HEK293 (cell line): ENCODE measurements at regions not wholly inside any gene's neighbourhood (a gene's known extent, or its start where the extent isn't known, plus 50 kb on each side); places are given as distances from the start of the nearest gene placed in this dataset.

Experiments used
- CTCF ChIA-PET: fragments of 350-600 bp; formaldehyde crosslinking; extraction: SDS; loops from one replicate; lab custom pipeline; 2021; ENCODE audit warnings: antibody characterized with exemption; lab: Yijun Ruan, JAX
- POLR2A ChIA-PET: fragments of 300-600 bp; formaldehyde crosslinking; extraction: SDS; loops from one replicate; lab custom pipeline; 2020; ENCODE audit warnings: antibody characterized with exemption, inconsistent platforms; lab: Yijun Ruan, JAX
- H3K27ac ChIP-seq: fragments of 200-500 bp; sonication (Bioruptor generic); 2 replicates; pipeline ENCODE4 v1.5.1; 2014; ENCODE audit warnings: low read depth, low read length, control low read depth, inconsistent platforms; ENCODE audit errors: extremely low read depth
- H3K36me3 ChIP-seq, 2 experiments: fragments of 200-500 bp in 1 of 2; sonication (Bioruptor generic) in 1 of 2; 1 replicate in 1 of 2; 2 replicates in 1 of 2; pipeline ENCODE4 v1.5.1; 2014 to 2017; ENCODE audit warnings: inconsistent platforms in 2 of 2, low read length in 2 of 2; ENCODE audit not compliant: control insufficient read depth in 2 of 2, insufficient read depth in 1 of 2
- H3K4me1 ChIP-seq: fragments of 200-500 bp; sonication (Bioruptor generic); 2 replicates; pipeline ENCODE4 v1.5.1; 2014; ENCODE audit warnings: mild to moderate bottlenecking, low read length, inconsistent platforms; ENCODE audit not compliant: control insufficient read depth, insufficient read depth
- H3K4me3 ChIP-seq: 2 replicates; pipeline ENCODE4 v1.5.1; 2011; ENCODE audit warnings: low read depth, mild to moderate bottlenecking, control low read depth, low read length, moderate library complexity
- H3K9me3 ChIP-seq: fragments of 200-500 bp; sonication (Bioruptor generic); 2 replicates; pipeline ENCODE4 v1.5.1; 2014; ENCODE audit warnings: low read depth, low read length, inconsistent platforms; ENCODE audit not compliant: control insufficient read depth, insufficient read depth
- GLIS1 ChIP-seq: fragments of 450-650 bp; formaldehyde crosslinking; IDR thresholded peaks from 2 replicates; pipeline ENCODE4 v1.5.1; 2016; ENCODE audit warnings: missing biosample characterization, missing genetic modification characterization
- MEIS1 ChIP-seq: sonication (generic); formaldehyde crosslinking; IDR thresholded peaks from 2 replicates; pipeline ENCODE4 v1.8.1; 2022; ENCODE audit warnings: missing genetic modification reagents, mild to moderate bottlenecking, borderline replicate concordance
- OSR2 ChIP-seq: fragments of 450-650 bp; formaldehyde crosslinking; IDR thresholded peaks from 2 replicates; pipeline ENCODE4 v1.5.1; 2016; ENCODE audit warnings: missing biosample characterization, missing genetic modification characterization
- PRDM10 ChIP-seq: fragments of 450-650 bp; formaldehyde crosslinking; IDR thresholded peaks from 2 replicates; pipeline ENCODE4 v1.5.1; 2016; ENCODE audit warnings: missing biosample characterization, missing genetic modification characterization
- TRIM28 ChIP-seq: IDR thresholded peaks from 2 replicates; pipeline ENCODE4 v1.6.1; 2011; ENCODE audit warnings: low read length, control low read depth, borderline replicate concordance
- ZBTB20 ChIP-seq: fragments of 450-650 bp; formaldehyde crosslinking; IDR thresholded peaks from 2 replicates; pipeline ENCODE4 v1.5.1; 2016; ENCODE audit warnings: missing biosample characterization, missing genetic modification characterization
- ZBTB48 ChIP-seq: fragments of 450-650 bp; formaldehyde crosslinking; IDR thresholded peaks from 2 replicates; pipeline ENCODE4 v1.5.1; 2016; ENCODE audit warnings: missing biosample characterization, missing genetic modification characterization
- ZFHX2 ChIP-seq: fragments of 450-650 bp; formaldehyde crosslinking; conservative IDR thresholded peaks from 2 replicates; pipeline ENCODE4 v1.5.1; 2016; ENCODE audit warnings: missing biosample characterization, missing genetic modification characterization
- ZIC2 ChIP-seq: fragments of 450-650 bp; formaldehyde crosslinking; IDR thresholded peaks from 2 replicates; pipeline ENCODE4 v1.5.1; 2016; ENCODE audit warnings: missing biosample characterization, missing genetic modification characterization
- ZNF10 ChIP-seq: fragments of 450-650 bp; formaldehyde crosslinking; IDR thresholded peaks from 2 replicates; pipeline ENCODE4 v1.5.1; 2017; ENCODE audit warnings: missing biosample characterization, missing genetic modification characterization
- ZNF214 ChIP-seq: fragments of 450-650 bp; formaldehyde crosslinking; IDR thresholded peaks from 2 replicates; pipeline ENCODE4 v1.5.1; 2017; ENCODE audit warnings: missing biosample characterization, mild to moderate bottlenecking, missing genetic modification characterization, borderline replicate concordance
- ZNF292 ChIP-seq: fragments of 450-650 bp; formaldehyde crosslinking; IDR thresholded peaks from 2 replicates; pipeline ENCODE4 v1.5.1; 2016; ENCODE audit warnings: low read depth, missing biosample characterization, missing genetic modification characterization, borderline replicate concordance
- ZNF311 ChIP-seq: fragments of 450-650 bp; formaldehyde crosslinking; IDR thresholded peaks from 2 replicates; pipeline ENCODE4 v1.5.1; 2017; ENCODE audit warnings: missing biosample characterization, missing genetic modification characterization, borderline replicate concordance
- ZNF335 ChIP-seq: fragments of 450-650 bp; formaldehyde crosslinking; conservative IDR thresholded peaks from 2 replicates; pipeline ENCODE4 v1.5.1; 2016; ENCODE audit warnings: missing biosample characterization, missing genetic modification characterization
- ZNF341 ChIP-seq: fragments of 450-650 bp; formaldehyde crosslinking; IDR thresholded peaks from 2 replicates; pipeline ENCODE4; 2016; ENCODE audit warnings: low read depth, missing biosample characterization, missing genetic modification characterization
- ZNF37A ChIP-seq: fragments of 450-650 bp; IDR thresholded peaks from 2 replicates; pipeline ENCODE4 v1.5.1; 2018; ENCODE audit warnings: missing biosample characterization, missing genetic modification characterization
- ZNF423 ChIP-seq: fragments of 450-650 bp; formaldehyde crosslinking; IDR thresholded peaks from 2 replicates; pipeline ENCODE4 v1.5.1; 2016; ENCODE audit warnings: missing biosample characterization, missing genetic modification characterization
- ZNF513 ChIP-seq: fragments of 450-650 bp; IDR thresholded peaks from 2 replicates; pipeline ENCODE4 v1.5.1; 2018; ENCODE audit warnings: missing biosample characterization, missing genetic modification characterization
- ZNF514 ChIP-seq: fragments of 450-650 bp; formaldehyde crosslinking; IDR thresholded peaks from 2 replicates; pipeline ENCODE4 v1.5.1; 2016; ENCODE audit warnings: missing biosample characterization, missing genetic modification characterization
- ZNF654 ChIP-seq: fragments of 450-650 bp; formaldehyde crosslinking; IDR thresholded peaks from 2 replicates; pipeline ENCODE4 v1.5.1; 2016; ENCODE audit warnings: low read depth, missing biosample characterization, missing genetic modification characterization
- ZNF677 ChIP-seq: fragments of 450-650 bp; IDR thresholded peaks from 2 replicates; pipeline ENCODE4 v1.5.0; 2018; ENCODE audit warnings: missing biosample characterization, mild to moderate bottlenecking, missing genetic modification characterization, moderate library complexity
- ZNF768 ChIP-seq: fragments of 450-650 bp; formaldehyde crosslinking; IDR thresholded peaks from 2 replicates; pipeline ENCODE4 v1.5.1; 2018; ENCODE audit warnings: missing biosample characterization, mild to moderate bottlenecking, missing genetic modification characterization
- ZSCAN16 ChIP-seq: fragments of 450-650 bp; formaldehyde crosslinking; IDR thresholded peaks from 2 replicates; pipeline ENCODE4 v1.5.1; 2016; ENCODE audit warnings: missing biosample characterization, missing genetic modification characterization
- ZSCAN23 ChIP-seq: fragments of 450-650 bp; formaldehyde crosslinking; IDR thresholded peaks from 2 replicates; pipeline ENCODE4 v1.5.1; 2016; ENCODE audit warnings: missing biosample characterization, missing genetic modification characterization
- TF ChIP-seq, protein P1 (sequence below): sonication (generic); formaldehyde crosslinking; IDR thresholded peaks from 2 replicates; pipeline ENCODE4 v1.8.1; 2022; ENCODE audit warnings: mild to moderate bottlenecking, moderate library complexity, missing genetic modification reagents
- TF ChIP-seq, protein P2 (sequence below): fragments of 450-650 bp; formaldehyde crosslinking; IDR thresholded peaks from 2 replicates; pipeline ENCODE4 v1.5.1; 2016; ENCODE audit warnings: missing biosample characterization, missing genetic modification characterization
- TF ChIP-seq, protein P3 (sequence below): fragments of 450-650 bp; formaldehyde crosslinking; IDR thresholded peaks from 2 replicates; pipeline ENCODE4; 2016; ENCODE audit warnings: missing biosample characterization, missing genetic modification characterization

GRCh38 chr9:105877721-105878120 lies 183.4 kb downstream of the TMEM38B start:
- Histone ChIP-seq H3K27ac (no peak overlapping the region), H3K4me3 (no peak overlapping the region), H3K36me3 (no peaks in the 10 kb centered on the region), H3K9me3 (no peaks in the 10 kb centered on the region), H3K4me1 (peaks cover 3% of the 10 kb centered on the region; the same call in 1 of the 2 replicates)
- POLR2A ChIA-PET = no interaction called here
- CTCF ChIA-PET = interaction anchor here (0.6 to 5.2 kb wide), 3 partner anchors 35 to 259 kb away, joined by 3 to 104 read pairs (median 4); no protein-coding TSS in a partner anchor
- peak; percentile 90 for TF ChIP-seq GLIS1
- TF ChIP-seq, protein P1, sequence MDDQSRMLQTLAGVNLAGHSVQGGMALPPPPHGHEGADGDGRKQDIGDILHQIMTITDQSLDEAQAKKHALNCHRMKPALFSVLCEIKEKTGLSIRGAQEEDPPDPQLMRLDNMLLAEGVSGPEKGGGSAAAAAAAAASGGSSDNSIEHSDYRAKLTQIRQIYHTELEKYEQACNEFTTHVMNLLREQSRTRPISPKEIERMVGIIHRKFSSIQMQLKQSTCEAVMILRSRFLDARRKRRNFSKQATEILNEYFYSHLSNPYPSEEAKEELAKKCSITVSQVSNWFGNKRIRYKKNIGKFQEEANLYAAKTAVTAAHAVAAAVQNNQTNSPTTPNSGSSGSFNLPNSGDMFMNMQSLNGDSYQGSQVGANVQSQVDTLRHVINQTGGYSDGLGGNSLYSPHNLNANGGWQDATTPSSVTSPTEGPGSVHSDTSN (CRISPR knock-in tag) = no peak
- TF ChIP-seq ZBTB48 (tag by site-specific recombination) = peak; percentile 39; the same call in 1 of the 2 replicates
- TF ChIP-seq ZNF214 (tag by site-specific recombination) = no peak
- TF ChIP-seq ZIC2 (tag by site-specific recombination) = peak; percentile 92
- TF ChIP-seq ZNF423 (tag by site-specific recombination) = 0 out of 2 replicates have a peak, but pooled peaks have one; percentile 33
- TF ChIP-seq ZNF513 (tag by site-specific recombination) = no peak
- TF ChIP-seq ZNF335 (tag by site-specific recombination) = peak; percentile 32; the same call in 1 of the 2 replicates
- no peak for TF ChIP-seq ZNF292 (tag by site-specific recombination)
- TF ChIP-seq ZNF341 (tag by site-specific recombination) = peak; percentile 49

GRCh38 chr9:105879181-105879580 lies 184.8 kb downstream of the TMEM38B start:
- no peak overlapping the region for H3K4me3 ChIP-seq
- no peaks in the 10 kb centered on the region for H3K36me3 ChIP-seq
- H3K4me1 ChIP-seq = peaks cover 3% of the 10 kb centered on the region; the same call in 1 of the 2 replicates
- no peaks in the 10 kb centered on the region for H3K9me3 ChIP-seq
- CTCF ChIA-PET = interaction anchor here (0.6 to 5.2 kb wide), 8 partner anchors 10 to 791 kb away, joined by 3 to 104 read pairs (median 4); no protein-coding TSS in a partner anchor
- POLR2A ChIA-PET = interaction anchor here (0.6 kb wide), 1 partner anchor 859 kb away, joined by 3 read pairs; no protein-coding TSS in a partner anchor
- H3K27ac ChIP-seq = no peak overlapping the region
- peak; percentile 74 for TF ChIP-seq TRIM28
- TF ChIP-seq ZNF677 = no peak
- no peak for TF ChIP-seq ZNF37A (tag by site-specific recombination)
- TF ChIP-seq ZFHX2 (tag by site-specific recombination) = no peak
- peak; percentile 79 for TF ChIP-seq OSR2 (tag by site-specific recombination)
- TF ChIP-seq ZSCAN23 = no peak
- TF ChIP-seq ZNF654 (tag by site-specific recombination) = no peak
- TF ChIP-seq PRDM10 = 0 out of 2 replicates have a peak, but pooled peaks have one; percentile 20
- TF ChIP-seq, protein P2, sequence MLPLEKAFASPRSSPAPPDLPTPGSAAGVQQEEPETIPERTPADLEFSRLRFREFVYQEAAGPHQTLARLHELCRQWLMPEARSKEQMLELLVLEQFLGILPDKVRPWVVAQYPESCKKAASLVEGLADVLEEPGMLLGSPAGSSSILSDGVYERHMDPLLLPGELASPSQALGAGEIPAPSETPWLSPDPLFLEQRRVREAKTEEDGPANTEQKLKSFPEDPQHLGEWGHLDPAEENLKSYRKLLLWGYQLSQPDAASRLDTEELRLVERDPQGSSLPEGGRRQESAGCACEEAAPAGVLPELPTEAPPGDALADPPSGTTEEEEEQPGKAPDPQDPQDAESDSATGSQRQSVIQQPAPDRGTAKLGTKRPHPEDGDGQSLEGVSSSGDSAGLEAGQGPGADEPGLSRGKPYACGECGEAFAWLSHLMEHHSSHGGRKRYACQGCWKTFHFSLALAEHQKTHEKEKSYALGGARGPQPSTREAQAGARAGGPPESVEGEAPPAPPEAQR (tag by site-specific recombination) = no peak
- no peak for TF ChIP-seq ZNF10 (tag by site-specific recombination)
- TF ChIP-seq ZIC2 (tag by site-specific recombination) = peak; percentile 82
- no peak for TF ChIP-seq ZBTB20 (tag by site-specific recombination)
- TF ChIP-seq ZNF514 (tag by site-specific recombination) = no peak
- no peak for TF ChIP-seq ZNF768 (tag by site-specific recombination)
- no peak for TF ChIP-seq ZNF311 (tag by site-specific recombination)
- no peak for TF ChIP-seq ZSCAN16
- TF ChIP-seq, protein P3, sequence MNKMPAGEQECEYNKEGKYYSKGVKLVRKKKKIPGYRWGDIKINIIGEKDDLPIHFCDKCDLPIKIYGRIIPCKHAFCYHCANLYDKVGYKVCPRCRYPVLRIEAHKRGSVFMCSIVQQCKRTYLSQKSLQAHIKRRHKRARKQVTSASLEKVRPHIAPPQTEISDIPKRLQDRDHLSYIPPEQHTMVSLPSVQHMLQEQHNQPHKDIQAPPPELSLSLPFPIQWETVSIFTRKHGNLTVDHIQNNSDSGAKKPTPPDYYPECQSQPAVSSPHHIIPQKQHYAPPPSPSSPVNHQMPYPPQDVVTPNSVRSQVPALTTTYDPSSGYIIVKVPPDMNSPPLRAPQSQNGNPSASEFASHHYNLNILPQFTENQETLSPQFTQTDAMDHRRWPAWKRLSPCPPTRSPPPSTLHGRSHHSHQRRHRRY (tag by site-specific recombination) = no peak
- no peak for TF ChIP-seq MEIS1 (CRISPR knock-in tag)
